ENCODE measurements at regions not wholly inside any gene's neighbourhood (a gene's known extent, or its start where the extent isn't known, plus 50 kb on each side); places are given as distances from the start of the nearest gene placed in this dataset.

- H3F3A ChIP-seq (ENCODE audit: insufficient read depth, low read length, poor library complexity, severe bottlenecking), result no peaks in the 10 kb centered on the region
- no peaks in the 10 kb centered on the region for H3K9me3 ChIP-seq (ENCODE audit: low read length)
- no peaks in the 10 kb centered on the region for H3K27me3 ChIP-seq (ENCODE audit: insufficient read depth, low read depth, low read length)
- no peak for TF ChIP-seq MXI1 (conservative IDR thresholded peaks at IDR 0.05; ENCODE audit: poor library complexity, severe bottlenecking)
- TF ChIP-seq POLR2AphosphoS5 (IDR thresholded peaks at IDR 0.05), result no peak
- H4K20me1 ChIP-seq (ENCODE audit: insufficient read depth), result no peaks in the 10 kb centered on the region
- no peaks in the 10 kb centered on the region for H3K79me2 ChIP-seq (replicated peaks; ENCODE audit: insufficient read depth, low read length)
- no peak overlapping the region for H3K9ac ChIP-seq (ENCODE audit: low read length)
- no peaks in the 10 kb centered on the region for H3K36me3 ChIP-seq (ENCODE audit: insufficient read depth, low read length)
- H3K4me2 ChIP-seq (ENCODE audit: low read length), result no peak overlapping the region
- no peak overlapping the region for H3K4me3 ChIP-seq (ENCODE audit: low read length)
- H3K9me2 ChIP-seq (ENCODE audit: insufficient read depth, low read length), result no peaks in the 10 kb centered on the region
- H3K27ac ChIP-seq (ENCODE audit: low read length), result no peak overlapping the region
- no peak overlapping the region for H2AFZ ChIP-seq (ENCODE audit: low read depth, low read length)
Observed at GRCh38 chr10:131777162-131777561, 123.6 kb upstream of the PPP2R2D start.

DNA sequence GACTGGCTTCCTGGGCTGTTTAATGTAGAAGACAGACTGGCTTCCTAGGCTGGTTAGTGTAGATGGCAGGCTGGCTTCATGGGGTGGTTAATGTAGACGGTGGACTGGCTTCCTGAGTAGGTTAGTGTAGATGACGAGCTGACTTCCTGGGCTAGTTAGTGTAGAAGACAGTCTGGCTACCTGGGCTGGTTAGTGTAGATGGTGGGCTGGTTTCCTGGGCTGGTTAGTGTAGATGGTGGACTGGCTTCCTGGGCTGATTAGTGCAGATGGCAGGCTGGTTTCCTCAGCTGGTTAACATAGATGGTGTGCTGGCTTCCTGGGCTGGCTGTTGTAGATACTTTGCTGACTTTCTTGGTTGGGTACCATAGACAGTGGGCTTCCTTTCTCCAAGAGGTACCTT is 122.9 kb upstream of the PPP2R2D start:
- TF ChIP-seq, protein P1, sequence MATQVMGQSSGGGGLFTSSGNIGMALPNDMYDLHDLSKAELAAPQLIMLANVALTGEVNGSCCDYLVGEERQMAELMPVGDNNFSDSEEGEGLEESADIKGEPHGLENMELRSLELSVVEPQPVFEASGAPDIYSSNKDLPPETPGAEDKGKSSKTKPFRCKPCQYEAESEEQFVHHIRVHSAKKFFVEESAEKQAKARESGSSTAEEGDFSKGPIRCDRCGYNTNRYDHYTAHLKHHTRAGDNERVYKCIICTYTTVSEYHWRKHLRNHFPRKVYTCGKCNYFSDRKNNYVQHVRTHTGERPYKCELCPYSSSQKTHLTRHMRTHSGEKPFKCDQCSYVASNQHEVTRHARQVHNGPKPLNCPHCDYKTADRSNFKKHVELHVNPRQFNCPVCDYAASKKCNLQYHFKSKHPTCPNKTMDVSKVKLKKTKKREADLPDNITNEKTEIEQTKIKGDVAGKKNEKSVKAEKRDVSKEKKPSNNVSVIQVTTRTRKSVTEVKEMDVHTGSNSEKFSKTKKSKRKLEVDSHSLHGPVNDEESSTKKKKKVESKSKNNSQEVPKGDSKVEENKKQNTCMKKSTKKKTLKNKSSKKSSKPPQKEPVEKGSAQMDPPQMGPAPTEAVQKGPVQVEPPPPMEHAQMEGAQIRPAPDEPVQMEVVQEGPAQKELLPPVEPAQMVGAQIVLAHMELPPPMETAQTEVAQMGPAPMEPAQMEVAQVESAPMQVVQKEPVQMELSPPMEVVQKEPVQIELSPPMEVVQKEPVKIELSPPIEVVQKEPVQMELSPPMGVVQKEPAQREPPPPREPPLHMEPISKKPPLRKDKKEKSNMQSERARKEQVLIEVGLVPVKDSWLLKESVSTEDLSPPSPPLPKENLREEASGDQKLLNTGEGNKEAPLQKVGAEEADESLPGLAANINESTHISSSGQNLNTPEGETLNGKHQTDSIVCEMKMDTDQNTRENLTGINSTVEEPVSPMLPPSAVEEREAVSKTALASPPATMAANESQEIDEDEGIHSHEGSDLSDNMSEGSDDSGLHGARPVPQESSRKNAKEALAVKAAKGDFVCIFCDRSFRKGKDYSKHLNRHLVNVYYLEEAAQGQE (IDR thresholded peaks at IDR 0.05; ENCODE audit: borderline replicate concordance), result no peak
- H3K27ac ChIP-seq (ENCODE audit: low read length), result no peak overlapping the region

DNA sequence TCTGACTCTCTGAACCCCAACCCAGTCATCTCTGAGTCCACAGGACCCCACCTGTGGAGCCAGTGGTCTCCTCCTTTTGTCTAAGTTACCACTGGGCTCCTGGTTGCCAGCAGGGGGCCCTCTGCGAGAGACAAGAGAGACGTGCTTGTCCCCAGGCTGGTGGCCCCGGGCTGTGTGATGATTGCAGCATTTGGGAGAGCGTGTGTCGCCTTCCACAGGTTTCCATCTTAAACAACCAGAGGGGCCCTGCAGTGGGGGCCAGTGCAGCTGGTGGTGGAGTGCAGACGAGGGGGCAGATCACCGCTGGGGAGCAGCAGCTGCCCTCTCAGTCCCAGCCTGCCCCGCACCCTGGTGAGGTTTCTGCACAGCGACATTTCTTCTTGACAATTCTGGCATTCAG is 122.4 kb upstream of the PPP2R2D start:
- H3F3A ChIP-seq (ENCODE audit: insufficient read depth, low read length, poor library complexity, severe bottlenecking), result no peaks in the 10 kb centered on the region
- no peaks in the 10 kb centered on the region for H3K9me3 ChIP-seq (ENCODE audit: low read length)
- no peaks in the 10 kb centered on the region for H3K27me3 ChIP-seq (ENCODE audit: insufficient read depth, low read depth, low read length)
- no peaks in the 10 kb centered on the region for H4K20me1 ChIP-seq (ENCODE audit: insufficient read depth)
- H3K27ac ChIP-seq (ENCODE audit: low read length), result no peak overlapping the region
- H2AFZ ChIP-seq (ENCODE audit: low read depth, low read length), result no peak overlapping the region
- no peaks in the 10 kb centered on the region for H3K36me3 ChIP-seq (ENCODE audit: insufficient read depth, low read length)
- no peaks in the 10 kb centered on the region for H3K79me2 ChIP-seq (replicated peaks; ENCODE audit: insufficient read depth, low read length)
- H3K4me2 ChIP-seq (ENCODE audit: low read length), result no peak overlapping the region
- H3K9ac ChIP-seq (ENCODE audit: low read length), result no peak overlapping the region
- no peaks in the 10 kb centered on the region for H3K9me2 ChIP-seq (ENCODE audit: insufficient read depth, low read length)
- no peak for TF ChIP-seq EP300 (conservative IDR thresholded peaks at IDR 0.05; ENCODE audit: poor library complexity, severe bottlenecking)
- H3K4me3 ChIP-seq (ENCODE audit: low read length), result no peak overlapping the region

More for the DNA sequence above, 122.9 kb upstream of the PPP2R2D start:
- no peak overlapping the region for H3K4me3 ChIP-seq (ENCODE audit: low read length)
- H3K4me2 ChIP-seq (ENCODE audit: low read length), result no peak overlapping the region
- H3K79me2 ChIP-seq (replicated peaks; ENCODE audit: insufficient read depth, low read length), result no peaks in the 10 kb centered on the region
- no peaks in the 10 kb centered on the region for H3K9me2 ChIP-seq (ENCODE audit: insufficient read depth, low read length)
- H3K36me3 ChIP-seq (ENCODE audit: insufficient read depth, low read length), result no peaks in the 10 kb centered on the region
- no peaks in the 10 kb centered on the region for H3K27me3 ChIP-seq (ENCODE audit: insufficient read depth, low read depth, low read length)
- H3K9ac ChIP-seq (ENCODE audit: low read length), result no peak overlapping the region
- no peaks in the 10 kb centered on the region for H3K9me3 ChIP-seq (ENCODE audit: low read length)
- no peak overlapping the region for H2AFZ ChIP-seq (ENCODE audit: low read depth, low read length)
- no peaks in the 10 kb centered on the region for H4K20me1 ChIP-seq (ENCODE audit: insufficient read depth)
- no peaks in the 10 kb centered on the region for H3F3A ChIP-seq (ENCODE audit: insufficient read depth, low read length, poor library complexity, severe bottlenecking)

- TF ChIP-seq MXI1 (conservative IDR thresholded peaks at IDR 0.05; ENCODE audit: poor library complexity, severe bottlenecking), result no peak
- TF ChIP-seq TAF1 (IDR thresholded peaks at IDR 0.05; ENCODE audit: low read depth), result no peak
- TF ChIP-seq POLR2AphosphoS5 (IDR thresholded peaks at IDR 0.05), result no peak
- no peak for TF ChIP-seq RAD21 (conservative IDR thresholded peaks at IDR 0.05)
- TF ChIP-seq EZH2 (IDR thresholded peaks at IDR 0.05; ENCODE audit: borderline replicate concordance, insufficient read depth, low read length, poor library complexity, severe bottlenecking), result no peak
- TF ChIP-seq EP300 (conservative IDR thresholded peaks at IDR 0.05; ENCODE audit: poor library complexity, severe bottlenecking), result no peak
- TF ChIP-seq SMC3 (conservative IDR thresholded peaks at IDR 0.05; ENCODE audit: poor library complexity), result no peak
- no peak for TF ChIP-seq CTCF (IDR thresholded peaks at IDR 0.05; ENCODE audit: poor library complexity, severe bottlenecking)
- TF ChIP-seq, protein P1 (IDR thresholded peaks at IDR 0.05; ENCODE audit: borderline replicate concordance), result no peak
- Histone ChIP-seq H3K79me2 (replicated peaks; ENCODE audit: insufficient read depth, low read length) (no peaks in the 10 kb centered on the region), H3K4me2 (ENCODE audit: low read length) (no peak overlapping the region)
Observed at GRCh38 chr10:131778842-131779241, 122.0 kb upstream of the PPP2R2D start.

More at GRCh38 chr10:131778842-131779241, 122.0 kb upstream of the PPP2R2D start:
- no peaks in the 10 kb centered on the region for H3K9me3 ChIP-seq (ENCODE audit: low read length)
- no peak overlapping the region for H3K4me3 ChIP-seq (ENCODE audit: low read length)
- no peak overlapping the region for H3K27ac ChIP-seq (ENCODE audit: low read length)
- H3K9ac ChIP-seq (ENCODE audit: low read length), result no peak overlapping the region
- H4K20me1 ChIP-seq (ENCODE audit: insufficient read depth), result no peaks in the 10 kb centered on the region
- no peak overlapping the region for H2AFZ ChIP-seq (ENCODE audit: low read depth, low read length)
- H3K9me2 ChIP-seq (ENCODE audit: insufficient read depth, low read length), result no peaks in the 10 kb centered on the region
- H3K36me3 ChIP-seq (ENCODE audit: insufficient read depth, low read length), result no peaks in the 10 kb centered on the region
- H3K27me3 ChIP-seq (ENCODE audit: insufficient read depth, low read depth, low read length), result no peaks in the 10 kb centered on the region
- H3F3A ChIP-seq (ENCODE audit: insufficient read depth, low read length, poor library complexity, severe bottlenecking), result no peaks in the 10 kb centered on the region
